SK-N-SH treated with all-trans-retinoic acid at 6 μM for 48 hours (cell line): ENCODE measurements at regions not wholly inside any gene's neighbourhood (a gene's known extent, or its start where the extent isn't known, plus 50 kb on each side); places are given as distances from the start of the nearest gene placed in this dataset.

ENCODE experiments used
- ARNTL ChIP-seq: fragments of 450-650 bp; formaldehyde crosslinking; IDR thresholded peaks from 2 replicates; pipeline ENCODE4 v1.5.0; 2020; ENCODE audit warnings: low read depth, mild to moderate bottlenecking, moderate library complexity, borderline replicate concordance
- CREB5 ChIP-seq: fragments of 250-450 bp; sonication (Bioruptor Pico); IDR thresholded peaks from 2 replicates; pipeline ENCODE4 v1.5.1; 2020; ENCODE audit warnings: low read depth, mild to moderate bottlenecking, moderate library complexity
- PATZ1 ChIP-seq: fragments of 250-450 bp; sonication (Bioruptor Pico); IDR thresholded peaks from 2 replicates; pipeline ENCODE4 v1.8.0; 2020; ENCODE audit warnings: mild to moderate bottlenecking, moderate library complexity, borderline replicate concordance
- PPARA ChIP-seq: fragments of 250-450 bp; sonication (Bioruptor Pico); IDR thresholded peaks from 2 replicates; pipeline ENCODE4 v1.5.0; 2020; ENCODE audit warnings: mild to moderate bottlenecking, borderline replicate concordance
- TSHZ2 ChIP-seq: fragments of 250-450 bp; sonication (Bioruptor Pico); IDR thresholded peaks from 2 replicates; pipeline ENCODE4 v1.5.0; 2020; ENCODE audit warnings: mild to moderate bottlenecking, moderate library complexity
- ZC3H10 ChIP-seq: fragments of 250-450 bp; sonication (Bioruptor Pico); IDR thresholded peaks from 2 replicates; pipeline ENCODE4 v1.5.1; 2021; ENCODE audit warnings: mild to moderate bottlenecking, moderate library complexity
- ZFP30 ChIP-seq: fragments of 450-650 bp; formaldehyde crosslinking; IDR thresholded peaks from 2 replicates; pipeline ENCODE4 v1.5.0; 2022; ENCODE audit warnings: mild to moderate bottlenecking, moderate library complexity
- ZNF70 ChIP-seq: fragments of 450-650 bp; formaldehyde crosslinking; IDR thresholded peaks from 2 replicates; pipeline ENCODE4 v1.5.0; 2020; ENCODE audit warnings: mild to moderate bottlenecking, moderate library complexity

DNA sequence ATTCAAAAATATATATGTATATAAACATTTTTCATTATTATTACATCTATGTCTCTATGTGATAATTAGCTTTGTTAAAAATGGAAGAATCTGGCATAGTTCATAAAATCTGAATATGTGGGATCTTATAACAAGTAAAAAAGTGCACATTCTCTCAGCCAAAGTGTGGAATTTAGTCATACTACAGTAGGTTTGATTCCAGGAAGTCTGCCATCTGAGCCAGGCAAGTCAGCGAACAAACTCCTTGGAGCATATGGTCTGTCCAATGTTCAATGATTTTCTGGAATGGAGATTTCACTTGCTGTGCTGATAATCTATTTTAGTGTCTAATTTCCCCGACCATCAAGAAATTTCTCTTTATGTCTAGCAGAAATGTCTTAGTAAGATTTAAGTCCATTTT is 1033.2 kb upstream of the NXPH2 start:
- no peak for TF ChIP-seq PATZ1 (CRISPR knock-in tag)
- no peak for TF ChIP-seq ZNF70 (CRISPR knock-in tag)
- no peak for TF ChIP-seq ZC3H10
- no peak for TF ChIP-seq TSHZ2 (CRISPR knock-in tag)
- TF ChIP-seq ARNTL = no peak
- TF ChIP-seq CREB5 (CRISPR knock-in tag) = no peak
- no peak for TF ChIP-seq ZFP30
- TF ChIP-seq PPARA (CRISPR knock-in tag) = no peak
